HG03196 (cell line): ENCODE measurements at regions not wholly inside any gene's neighbourhood (a gene's known extent, or its start where the extent isn't known, plus 50 kb on each side); places are given as distances from the start of the nearest gene placed in this dataset.
"Not testable (repeated sequence)": the region's sequence is repeated elsewhere in the genome, so short reads cannot be mapped to it uniquely, and the experiment has no call there.

Experiments
- ATAC-seq: cut with Tn5 transposase; IDR thresholded peaks from one replicate; pipeline ENCODE4 v1.9.1; 2021; ENCODE audit not compliant: unreplicated experiment

GRCh38 chr2:191476901-191477300, 201.0 kb upstream of the NABP1 start:
- ATAC-seq = no peak

- no peak for ATAC-seq
These were observed 198.9 kb upstream of the NABP1 start for GRCh38 chr2:191478799-191479679.

- ATAC-seq = no peak
These were observed 198.3 kb upstream of the NABP1 start for GRCh38 chr2:191479680-191480023.

GRCh38 chr2:191481305-191482070, 196.4 kb upstream of the NABP1 start:
- ATAC-seq = no peak

GRCh38 chr2:191483117-191483516, 194.8 kb upstream of the NABP1 start:
- ATAC-seq = no peak

GRCh38 chr2:191486584-191487320, 191.2 kb upstream of the NABP1 start:
- ATAC-seq = no peak

- no peak for ATAC-seq
These were observed 189.8 kb upstream of the NABP1 start for GRCh38 chr2:191488135-191488534.

GRCh38 chr2:191489177-191489576, 188.8 kb upstream of the NABP1 start:
- no peak for ATAC-seq

- no peak for ATAC-seq
These were observed 181.1 kb upstream of the NABP1 start for GRCh38 chr2:191496838-191497237.

GRCh38 chr2:191497822-191498221, 180.1 kb upstream of the NABP1 start:
- ATAC-seq = no peak

- no peak for ATAC-seq
These were observed 178.9 kb upstream of the NABP1 start for GRCh38 chr2:191499050-191499449.

- no peak for ATAC-seq
These were observed 177.9 kb upstream of the NABP1 start for GRCh38 chr2:191499874-191500565.

GRCh38 chr2:191500566-191500883, 177.4 kb upstream of the NABP1 start:
- no peak for ATAC-seq

GRCh38 chr2:191500884-191501560, 176.9 kb upstream of the NABP1 start:
- ATAC-seq = no peak

GRCh38 chr2:191501561-191502168, 176.3 kb upstream of the NABP1 start:
- ATAC-seq = no peak

- ATAC-seq = no peak
These were observed 171.4 kb upstream of the NABP1 start for GRCh38 chr2:191506515-191506914.

GRCh38 chr2:191507252-191507853, 170.6 kb upstream of the NABP1 start:
- ATAC-seq = not testable (repeated sequence)

- ATAC-seq = no peak
These were observed 169.2 kb upstream of the NABP1 start for GRCh38 chr2:191508738-191509137.

GRCh38 chr2:191512216-191512835, 165.6 kb upstream of the NABP1 start:
- no peak for ATAC-seq
